ENCODE measurements at regions not wholly inside any gene's neighbourhood (a gene's known extent, or its start where the extent isn't known, plus 50 kb on each side); places are given as distances from the start of the nearest gene placed in this dataset.

GRCh38 chr2:7239078-7239477, 321.9 kb downstream of the RNF144A start:
- TF ChIP-seq CTCF (IDR thresholded peaks at IDR 0.05 in 2 of 3, conservative IDR thresholded peaks at IDR 0.05 in 1 of 3; ENCODE audit: borderline replicate concordance in 1 of 3, insufficient read depth in 1 of 3, low read depth in 2 of 3, low read length in 2 of 3) (no peak), POLR2AphosphoS5 (IDR thresholded peaks at IDR 0.05; ENCODE audit: low read depth, low read length) (no peak), MAX (IDR thresholded peaks at IDR 0.05) (no peak), ELF1 (IDR thresholded peaks at IDR 0.05; ENCODE audit: borderline replicate concordance, low read depth) (no peak), POLR2A (IDR thresholded peaks at IDR 0.05; ENCODE audit: borderline replicate concordance, extremely low read depth, insufficient read depth, insufficient read length) (no peak), EZH2 (IDR thresholded peaks at IDR 0.05) (no peak), ZFX (IDR thresholded peaks at IDR 0.05) (no peak), TCF7L2 (IDR thresholded peaks at IDR 0.05; ENCODE audit: borderline replicate concordance, extremely low read depth, insufficient read depth, insufficient read length) (no peak)
